IMR-90 (cell line): ENCODE measurements at regions not wholly inside any gene's neighbourhood (a gene's known extent, or its start where the extent isn't known, plus 50 kb on each side); places are given as distances from the start of the nearest gene placed in this dataset.

Source experiments
- ATAC-seq: fragments of 200-7000 bp; cut with Tn5 transposase; 2 replicates; pipeline ENCODE4 v1.9.1; 2020; ENCODE audit warnings: low read depth, mild to moderate bottlenecking, moderate library complexity
- BruUV-seq: library from RNA; stranded (reverse); fragments of 400-500 nt; replicated peaks from 2 replicates; lab custom pipeline; 2021; lab: Mats Ljungman, UMichigan
- CTCF ChIA-PET: fragments of 300-600 bp; formaldehyde crosslinking; extraction: SDS; loops from one replicate; lab custom pipeline; 2021; ENCODE audit warnings: antibody characterized with exemption; lab: Yijun Ruan, JAX
- POLR2A ChIA-PET: fragments of 300-600 bp; sonication (Branson Sonifier 250); formaldehyde crosslinking; loops from one replicate; lab custom pipeline; 2022; ENCODE audit warnings: antibody characterized with exemption; ENCODE audit not compliant: unreplicated experiment; lab: Charles Lee
- DNase-seq: peaks from one replicate; pipeline ENCODE4 v3.0.0; 2013
- H2AFZ ChIP-seq: replicated peaks from 2 replicates; pipeline ENCODE3; 2013; ENCODE audit warnings: low read length, mild to moderate bottlenecking; ENCODE audit not compliant: poor library complexity
- H2AK5ac ChIP-seq: 2 replicates; pipeline ENCODE4 v1.6.1; 2013; ENCODE audit warnings: low read depth, low read length, inconsistent platforms
- H2AK9ac ChIP-seq: replicated peaks from 2 replicates; pipeline ENCODE3; 2013; ENCODE audit warnings: mild to moderate bottlenecking, low read depth, low read length, moderate library complexity; ENCODE audit not compliant: poor library complexity
- H2BK120ac ChIP-seq: 2 replicates; pipeline ENCODE4 v1.6.1; 2013; ENCODE audit warnings: low read depth, low read length, inconsistent platforms
- H2BK15ac ChIP-seq: 3 replicates; pipeline ENCODE4 v1.6.1; 2013; ENCODE audit warnings: low read depth, low read length, inconsistent platforms
- H2BK20ac ChIP-seq: 2 replicates; pipeline ENCODE4 v1.6.1; 2013; ENCODE audit warnings: low read depth, mild to moderate bottlenecking, inconsistent platforms, low read length, moderate library complexity
- H2BK5ac ChIP-seq: 2 replicates; pipeline ENCODE4 v1.6.1; 2013; ENCODE audit warnings: mild to moderate bottlenecking, low read depth, low read length, inconsistent platforms; ENCODE audit not compliant: poor library complexity, severe bottlenecking
- H3K14ac ChIP-seq: replicated peaks from 2 replicates; pipeline ENCODE4 v1.6.1; 2013; ENCODE audit warnings: low read depth, low read length, inconsistent platforms
- H3K18ac ChIP-seq: 2 replicates; pipeline ENCODE4 v1.6.1; 2013; ENCODE audit warnings: low read depth, low read length, control low read depth
- H3K23ac ChIP-seq: 2 replicates; pipeline ENCODE4 v1.6.1; 2013; ENCODE audit warnings: low read depth, low read length, inconsistent platforms
- H3K27ac ChIP-seq: 2 replicates; pipeline ENCODE4 v1.5.1; 2013; ENCODE audit warnings: mild to moderate bottlenecking, control low read depth, low read length; ENCODE audit not compliant: insufficient read depth
- H3K27me3 ChIP-seq: 2 replicates; pipeline ENCODE4 v1.6.1; 2013; ENCODE audit warnings: low read length; ENCODE audit not compliant: control insufficient read depth, insufficient read depth
- H3K36me3 ChIP-seq: 2 replicates; pipeline ENCODE4 v1.6.1; 2013; ENCODE audit warnings: low read length, mixed read lengths; ENCODE audit not compliant: control insufficient read depth, insufficient read depth
- H3K4ac ChIP-seq: 2 replicates; pipeline ENCODE4 v1.6.1; 2013; ENCODE audit warnings: low read depth, low read length, inconsistent platforms
- H3K4me1 ChIP-seq: 2 replicates; pipeline ENCODE4 v1.6.1; 2013; ENCODE audit warnings: low read length, mixed read lengths; ENCODE audit not compliant: control insufficient read depth, insufficient read depth
- H3K4me2 ChIP-seq: 2 replicates; pipeline ENCODE4 v1.6.1; 2013; ENCODE audit warnings: low read depth, mild to moderate bottlenecking, control low read depth, low read length, moderate library complexity
- H3K4me3 ChIP-seq: 2 replicates; pipeline ENCODE4 v1.5.1; 2013; ENCODE audit warnings: low read depth, mild to moderate bottlenecking, control low read depth, low read length, moderate library complexity; ENCODE audit not compliant: insufficient read depth
- H3K56ac ChIP-seq: 2 replicates; pipeline ENCODE4 v1.6.1; 2013; ENCODE audit warnings: low read length, inconsistent platforms; ENCODE audit not compliant: insufficient read depth; ENCODE audit errors: extremely low read depth
- H3K79me1 ChIP-seq, 2 experiments: 2 replicates each; pipeline ENCODE4 v1.6.1; 2013; ENCODE audit warnings: low read length in 2 of 2, inconsistent platforms in 1 of 2, low read depth in 1 of 2
- H3K9ac ChIP-seq: 2 replicates; pipeline ENCODE4 v1.6.1; 2013; ENCODE audit warnings: low read depth, low read length, control low read depth
- H3K9me1 ChIP-seq: 2 replicates; pipeline ENCODE4 v1.6.1; 2013; ENCODE audit warnings: low read length, inconsistent platforms; ENCODE audit not compliant: insufficient read depth
- H3K9me3 ChIP-seq: 2 replicates; pipeline ENCODE4 v1.6.1; 2013; ENCODE audit warnings: low read length; ENCODE audit not compliant: control insufficient read depth, insufficient read depth
- H4K20me1 ChIP-seq: 2 replicates; pipeline ENCODE4 v1.6.1; 2013; ENCODE audit warnings: low read length, inconsistent platforms; ENCODE audit not compliant: insufficient read depth
- H4K5ac ChIP-seq: 2 replicates; pipeline ENCODE4 v1.6.1; 2013; ENCODE audit warnings: mild to moderate bottlenecking, low read depth, low read length, control low read depth
- H4K8ac ChIP-seq, 2 experiments: 2 replicates each; pipeline ENCODE4 v1.6.1; 2013; ENCODE audit warnings: low read depth in 2 of 2, low read length in 2 of 2, control low read depth in 1 of 2, inconsistent platforms in 1 of 2
- H4K91ac ChIP-seq: 2 replicates; pipeline ENCODE4 v1.6.1; 2013; ENCODE audit warnings: low read depth, low read length, inconsistent platforms; ENCODE audit not compliant: insufficient read depth
- ELK1 ChIP-seq: fragments of 150-350 bp; IDR thresholded peaks from 2 replicates; pipeline ENCODE4 v1.6.1; 2016; ENCODE audit warnings: low read depth, mild to moderate bottlenecking, low read length, moderate library complexity, borderline replicate concordance
- MXI1 ChIP-seq: IDR thresholded peaks from 2 replicates; pipeline ENCODE4 v1.6.1; 2012; ENCODE audit warnings: low read depth, mild to moderate bottlenecking, low read length, moderate library complexity, borderline replicate concordance
- POLR2A ChIP-seq: IDR thresholded peaks from 2 replicates; pipeline ENCODE4 v1.6.1; 2012; ENCODE audit warnings: mild to moderate bottlenecking, low read depth, low read length
- RAD21 ChIP-seq: IDR thresholded peaks from 2 replicates; pipeline ENCODE4 v1.6.1; 2012; ENCODE audit warnings: low read length, improper control_type of control experiment
- RCOR1 ChIP-seq: IDR thresholded peaks from 2 replicates; pipeline ENCODE4 v1.6.1; 2012; ENCODE audit warnings: mild to moderate bottlenecking, low read length, improper control_type of control experiment; ENCODE audit not compliant: insufficient replicate concordance
- WGBS, 2 experiments: methylation state at CpG; one replicate each; pipeline versions ENCODE4 v1.1.5 to v1.1.7; 2013; ENCODE audit warnings: missing lambda C conversion rate in 2 of 2; ENCODE audit not compliant: insufficient read length in 1 of 2; ENCODE audit errors: extremely low coverage in 2 of 2; 5-methylcytosine and 5-hydroxymethylcytosine counted together
- dilution Hi-C: fragments of 300-500 bp; cut with HindIII; formaldehyde crosslinking; loops from one replicate; pipeline ENCODE4 v1.14.3; 2018; ENCODE audit warnings: low sequenced_read_pairs; ENCODE audit not compliant: unreplicated experiment
- in situ Hi-C: fragments of 300-500 bp; cut with MboI; formaldehyde crosslinking; loops from 3 replicates; pipeline ENCODE4 v1.14.3; 2019; ENCODE audit warnings: low sequenced_read_pairs, inconsistent platforms, mixed read lengths
- intact Hi-C: fragments of 100-400 bp; cut with micrococcal nuclease; formaldehyde crosslinking; loops from 2 replicates; pipeline ENCODE4 v1.10.0; 2022

- no peak overlapping the region for H3K4me2 ChIP-seq
- no peak overlapping the region for H3K18ac ChIP-seq
- H2BK120ac ChIP-seq = no peak overlapping the region
- H3K4me1 ChIP-seq = 0 out of 2 replicates have a peak, but pooled peaks cover 2% of the 10 kb centered on the region
- no peak overlapping the region for H3K4ac ChIP-seq
- CTCF ChIA-PET = no interaction called here
- H3K9me1 ChIP-seq = peaks cover 17% of the 10 kb centered on the region
- in situ Hi-C loops (no loop called here), intact Hi-C loops (no loop called here), dilution Hi-C loops (no loop called here)
- no peak overlapping the region for H3K56ac ChIP-seq
- no peaks in the 10 kb centered on the region for H3K27me3 ChIP-seq
- no peaks in the 10 kb centered on the region for H3K9me3 ChIP-seq
- H4K20me1 ChIP-seq = 0 out of 2 replicates have a peak, but pooled peaks cover 3% of the 10 kb centered on the region
- H2AK9ac ChIP-seq = no peak overlapping the region
- peaks cover 17 to 27% of the 10 kb centered on the region in 2 experiments for H3K79me1 ChIP-seq
- H3K23ac ChIP-seq = no peak overlapping the region
- peak overlapping the region; percentile 48; the same call in 1 of the 2 replicates for H2AK5ac ChIP-seq
- no peak for ATAC-seq
- H4K91ac ChIP-seq = no peak overlapping the region
- H2AFZ ChIP-seq = no peak overlapping the region
- TF ChIP-seq RAD21 (no peak), ELK1 (no peak), POLR2A (no peak), RCOR1 (no peak), MXI1 (no peak)
- H4K5ac ChIP-seq = no peak overlapping the region
- no TSS peak for BruUV-seq
- no peak overlapping the region for H2BK15ac ChIP-seq
- no peak overlapping the region for H2BK20ac ChIP-seq
- no peak overlapping the region for H2BK5ac ChIP-seq
- peaks cover 10% of the 10 kb centered on the region; the same call in 1 of the 2 replicates for H3K36me3 ChIP-seq
- no peak for DNase-seq
- no peak overlapping the region for H3K27ac ChIP-seq
- 86% methylated on average over 1 of the region's 1 CpG; no CpG with 5 or more reads in 1 of the 2 experiments for WGBS, 2 experiments
- peak overlapping the region; percentile 61; the same call in 1 of the 2 replicates for H3K14ac ChIP-seq
- H3K9ac ChIP-seq = no peak overlapping the region
- 0 out of 4 replicates have a peak overlapping the region, but pooled peaks of 1 of the 2 experiments have one; percentile 20 for H4K8ac ChIP-seq
- POLR2A ChIA-PET = no interaction called here
- no peak overlapping the region for H3K4me3 ChIP-seq
Observed at GRCh38 chr14:89563471-89563870, 146.4 kb upstream of the FOXN3 start.
